Adrenal gland (tissue), 5 donors: ENCODE measurements at regions not wholly inside any gene's neighbourhood (a gene's known extent, or its start where the extent isn't known, plus 50 kb on each side); places are given as distances from the start of the nearest gene placed in this dataset.

Experiments
- CTCF ChIP-seq, 6 experiments: fragments of 450-650 bp in 4 of 6; fragments of 200-600 bp in 2 of 6; sonication (generic) in 1 of 6; IDR thresholded peaks; 1 replicate in 5 of 6; 2 replicates in 1 of 6; pipeline versions ENCODE4 v1.5.1 to v1.8.0; 2016 to 2021; ENCODE audit warnings: antibody characterized with exemption in 6 of 6, mild to moderate bottlenecking in 2 of 6, moderate library complexity in 1 of 6
- POLR2A ChIP-seq, 2 donors: fragments of 450-650 bp; IDR thresholded peaks; one replicate each; pipeline ENCODE4 v1.6.1; 2017; ENCODE audit warnings: antibody characterized with exemption in 2 of 2, mild to moderate bottlenecking in 2 of 2, moderate library complexity in 1 of 2
- donor health status: DM: no; HTN: no; CAD: no.

- TF ChIP-seq CTCF (IDR thresholded peaks at IDR 0.05) = no peak
- TF ChIP-seq POLR2A (IDR thresholded peaks at IDR 0.05) = no peak
Observed at GRCh38 chr10:130717083-130717482, 580.9 kb downstream of the GLRX3 start.
